ENCODE measurements at regions not wholly inside any gene's neighbourhood (a gene's known extent, or its start where the extent isn't known, plus 50 kb on each side); places are given as distances from the start of the nearest gene placed in this dataset.

DNA sequence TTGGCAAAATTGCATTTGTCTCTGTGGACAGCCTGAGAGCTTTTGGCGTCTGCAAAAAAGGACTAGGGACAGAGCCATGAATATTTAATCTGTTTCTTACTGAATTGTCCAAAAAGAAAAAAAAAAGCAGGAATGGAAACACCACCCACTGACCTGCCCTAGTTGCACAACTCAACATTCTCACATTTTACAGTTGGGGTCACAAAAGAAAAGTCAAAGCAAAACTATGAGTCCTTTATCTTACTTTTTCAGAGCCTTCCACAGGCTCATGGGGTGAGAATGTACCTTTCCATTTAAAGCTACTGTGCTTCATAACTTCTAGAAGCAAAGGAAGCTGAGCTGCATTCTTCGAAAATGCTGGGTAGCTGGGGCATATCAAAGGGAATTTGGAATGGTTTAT, 225.7 kb downstream of the FAM76B start:
- Mint-ChIP-seq H3K36me3 (ENCODE audit: low read depth) (no peaks in the 10 kb centered on the region), H3K4me3 (no peak overlapping the region), H3K4me1 (ENCODE audit: low read depth) (no peaks in the 10 kb centered on the region), H3K27ac (no peak overlapping the region), H3K27me3 (no peaks in the 10 kb centered on the region), H3K9me3 (peaks cover 3% of the 10 kb centered on the region)
- ATAC-seq (ENCODE audit: poor library complexity) (no peak), DNase-seq (no peak)
- peaks cover 0 to 4% of the 10 kb centered on the region in 2 experiments for H3K9me3 ChIP-seq (ENCODE audit: control insufficient read depth in 1 of 2, insufficient read depth in 1 of 2, low read length in 2 of 2)
- no peak for TF ChIP-seq CTCF (IDR thresholded peaks at IDR 0.05)
- no peak overlapping the region for H3K27ac ChIP-seq (ENCODE audit: low read depth in 1 of 2, low read length in 2 of 2)
- ChIA-PET POLR2A (interaction anchor here (0.6 to 1.3 kb wide), 3 partner anchors 15 to 332 kb away, joined by 3 to 4 read pairs (median 3); partner anchors contain the start of gene SESN3), CTCF (interaction anchor here (0.6 to 1.4 kb wide), 4 partner anchors 84 to 497 kb away, joined by 3 to 4 read pairs (median 4); no protein-coding TSS in a partner anchor)
- no peaks in the 10 kb centered on the region for H3K27me3 ChIP-seq (ENCODE audit: control insufficient read depth in 1 of 2, insufficient read depth in 2 of 2, low read length in 2 of 2)
- no peaks in the 10 kb centered on the region for H3K36me3 ChIP-seq (ENCODE audit: insufficient read depth, low read length)
- intact Hi-C loops (cut with DNase I, micrococcal nuclease): no loop called here
- H3K4me1 ChIP-seq (ENCODE audit: insufficient read depth, low read length): no peaks in the 10 kb centered on the region
- H3K4me3 ChIP-seq (ENCODE audit: low read length): no peak overlapping the region

- Mint-ChIP-seq H3K4me1 (ENCODE audit: low read depth) (no peaks in the 10 kb centered on the region), H3K27ac (no peak overlapping the region), H3K36me3 (ENCODE audit: low read depth) (no peaks in the 10 kb centered on the region), H3K9me3 (peaks cover under 1% of the 10 kb centered on the region), H3K4me3 (no peak overlapping the region), H3K27me3 (no peaks in the 10 kb centered on the region)
- no peak for DNase-seq
- POLR2A ChIA-PET: interaction anchor here (1.3 kb wide), 1 partner anchor 332 kb away, joined by 4 read pairs; the partner anchor contains the start of gene SESN3
- no peak for ATAC-seq (ENCODE audit: poor library complexity)
- intact Hi-C loops (cut with DNase I, micrococcal nuclease): no loop called here
- H3K27ac ChIP-seq (ENCODE audit: low read depth in 1 of 2, low read length in 2 of 2): no peak overlapping the region
- H3K36me3 ChIP-seq (ENCODE audit: insufficient read depth, low read length): no peaks in the 10 kb centered on the region
- no peaks in the 10 kb centered on the region for H3K27me3 ChIP-seq (ENCODE audit: control insufficient read depth in 1 of 2, insufficient read depth in 2 of 2, low read length in 2 of 2)
- TF ChIP-seq CTCF (IDR thresholded peaks at IDR 0.05): no peak
- H3K4me1 ChIP-seq (ENCODE audit: insufficient read depth, low read length): no peaks in the 10 kb centered on the region
- no peak overlapping the region for H3K4me3 ChIP-seq (ENCODE audit: low read length)
- CTCF ChIA-PET: interaction anchor here (1.4 to 1.6 kb wide), 2 partner anchors 18 to 496 kb away, joined by 3 read pairs; no protein-coding TSS in a partner anchor
- no peaks in the 10 kb centered on the region for H3K9me3 ChIP-seq (ENCODE audit: control insufficient read depth in 1 of 2, insufficient read depth in 1 of 2, low read length in 2 of 2)
These were observed 226.4 kb downstream of the FAM76B start for GRCh38 chr11:95563173-95563572.

- Mint-ChIP-seq H3K9me3 (no peaks in the 10 kb centered on the region), H3K27ac (no peak overlapping the region), H3K4me1 (ENCODE audit: low read depth) (no peaks in the 10 kb centered on the region), H3K36me3 (ENCODE audit: low read depth) (no peaks in the 10 kb centered on the region), H3K4me3 (no peak overlapping the region), H3K27me3 (no peaks in the 10 kb centered on the region)
- intact Hi-C loops (cut with DNase I, micrococcal nuclease): no loop called here
- POLR2A ChIA-PET: no interaction called here
- DNase-seq: no peak
- Histone ChIP-seq H3K4me1 (ENCODE audit: insufficient read depth, low read length) (no peaks in the 10 kb centered on the region), H3K27ac (ENCODE audit: low read depth in 1 of 2, low read length in 2 of 2) (no peak overlapping the region), H3K4me3 (ENCODE audit: low read length) (no peak overlapping the region), H3K9me3 (ENCODE audit: control insufficient read depth in 1 of 2, insufficient read depth in 1 of 2, low read length in 2 of 2) (no peaks in the 10 kb centered on the region), H3K36me3 (ENCODE audit: insufficient read depth, low read length) (no peaks in the 10 kb centered on the region), H3K27me3 (ENCODE audit: control insufficient read depth in 1 of 2, insufficient read depth in 2 of 2, low read length in 2 of 2) (no peaks in the 10 kb centered on the region)
- no peak for ATAC-seq (ENCODE audit: poor library complexity)
- no peak for TF ChIP-seq CTCF (IDR thresholded peaks at IDR 0.05)
- CTCF ChIA-PET: interaction anchor here (1.6 kb wide), 1 partner anchor 17 kb away, joined by 3 read pairs; no protein-coding TSS in a partner anchor
These were observed 227.2 kb downstream of the FAM76B start for GRCh38 chr11:95562196-95562921.
